ENCODE measurements at regions not wholly inside any gene's neighbourhood (a gene's known extent, or its start where the extent isn't known, plus 50 kb on each side); places are given as distances from the start of the nearest gene placed in this dataset.

DNA sequence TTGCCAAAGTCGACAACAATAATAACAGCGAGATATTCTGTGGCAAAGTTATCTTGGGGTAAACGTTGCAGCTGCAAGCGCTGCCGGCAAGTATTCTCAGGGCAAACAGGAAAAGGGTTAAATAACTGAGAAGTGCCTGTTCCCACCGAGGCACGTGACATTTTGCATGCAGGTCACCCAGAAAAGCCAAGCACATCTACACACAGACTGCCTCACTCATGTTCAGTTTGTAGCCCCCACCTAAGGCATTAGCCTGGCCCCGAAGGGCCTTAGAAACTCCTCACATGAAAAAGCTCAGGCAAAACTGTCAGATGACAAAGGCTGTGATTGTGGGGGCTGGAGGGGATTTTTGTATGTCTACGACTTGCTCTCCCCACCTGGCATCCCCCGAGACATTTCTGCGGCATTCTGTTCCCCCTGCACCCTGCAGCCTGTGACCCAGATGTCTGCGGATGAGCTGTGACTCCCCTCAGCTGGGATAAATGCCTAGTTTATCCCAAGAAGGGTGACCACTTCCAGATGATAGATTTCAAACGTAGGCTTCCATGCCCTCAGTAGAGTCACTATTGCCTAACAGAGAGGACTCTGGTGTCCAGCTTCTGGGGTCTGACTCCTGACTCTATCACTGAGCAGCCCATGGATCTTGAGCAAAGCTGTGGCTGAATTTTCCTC is 215.2 kb upstream of the SIX2 start:
- no peak for FAIRE-seq
- DNase-seq (ENCODE audit: extremely low spot score, insufficient read length, low read depth): no peak

DNA sequence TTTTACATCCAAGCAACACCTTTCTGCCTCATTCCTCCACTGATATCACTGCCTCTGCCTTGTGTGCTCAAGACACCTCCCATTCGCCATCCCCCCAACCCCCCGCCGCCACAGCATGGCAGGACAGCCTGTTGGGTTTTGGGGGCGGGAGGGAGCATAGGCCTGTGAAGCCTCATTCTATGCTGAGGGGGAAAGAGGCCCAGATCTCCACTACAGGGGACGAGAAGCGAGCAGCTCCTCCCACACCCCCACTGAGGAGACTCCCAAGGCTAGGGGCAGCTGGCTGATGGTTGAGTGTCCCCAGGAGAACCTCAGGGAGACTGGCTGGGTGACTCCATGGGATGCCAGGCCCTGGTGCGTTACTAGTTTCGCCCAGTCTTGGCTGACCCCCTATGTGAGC is 214.3 kb upstream of the SIX2 start:
- FAIRE-seq (no peak), DNase-seq (ENCODE audit: extremely low spot score, insufficient read length, low read depth) (no peak)

- no peak for DNase-seq (ENCODE audit: extremely low spot score, insufficient read length, low read depth)
These were observed 211.0 kb upstream of the SIX2 start for GRCh38 chr2:45220227-45220626.

GRCh38 chr2:45218931-45219339 is 209.7 kb upstream of the SIX2 start:
- DNase-seq (ENCODE audit: extremely low spot score, insufficient read length, low read depth) (no peak), FAIRE-seq (no peak)

More at GRCh38 chr2:45220227-45220626, 211.0 kb upstream of the SIX2 start:
- FAIRE-seq: no peak

GRCh38 chr2:45218297-45218696 is 209.0 kb upstream of the SIX2 start:
- FAIRE-seq (no peak), DNase-seq (ENCODE audit: extremely low spot score, insufficient read length, low read depth) (no peak)

GRCh38 chr2:45216118-45216517 is 206.9 kb upstream of the SIX2 start:
- FAIRE-seq (no peak), DNase-seq (ENCODE audit: extremely low spot score, insufficient read length, low read depth) (no peak)

DNA sequence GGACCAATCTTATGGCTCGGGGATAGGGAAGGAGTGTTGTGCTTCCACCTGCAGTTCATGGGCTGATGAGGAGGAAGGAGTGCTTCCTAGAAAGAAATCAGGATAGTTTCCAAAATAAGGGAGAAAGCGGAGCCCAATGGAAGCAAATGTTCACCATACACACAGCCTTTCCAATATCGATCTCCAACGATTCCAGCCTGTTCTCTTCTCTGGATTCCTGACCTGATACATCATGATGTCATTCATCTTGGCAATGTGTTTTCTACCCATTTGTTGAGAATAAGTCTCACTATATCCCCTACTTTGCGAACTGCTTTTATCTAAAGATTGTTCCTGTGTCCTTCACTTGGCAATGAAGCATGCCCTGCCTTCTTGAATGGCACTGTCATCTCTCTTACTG is 205.3 kb upstream of the SIX2 start:
- DNase-seq (ENCODE audit: extremely low spot score, insufficient read length, low read depth): no peak
- no peak for FAIRE-seq

DNA sequence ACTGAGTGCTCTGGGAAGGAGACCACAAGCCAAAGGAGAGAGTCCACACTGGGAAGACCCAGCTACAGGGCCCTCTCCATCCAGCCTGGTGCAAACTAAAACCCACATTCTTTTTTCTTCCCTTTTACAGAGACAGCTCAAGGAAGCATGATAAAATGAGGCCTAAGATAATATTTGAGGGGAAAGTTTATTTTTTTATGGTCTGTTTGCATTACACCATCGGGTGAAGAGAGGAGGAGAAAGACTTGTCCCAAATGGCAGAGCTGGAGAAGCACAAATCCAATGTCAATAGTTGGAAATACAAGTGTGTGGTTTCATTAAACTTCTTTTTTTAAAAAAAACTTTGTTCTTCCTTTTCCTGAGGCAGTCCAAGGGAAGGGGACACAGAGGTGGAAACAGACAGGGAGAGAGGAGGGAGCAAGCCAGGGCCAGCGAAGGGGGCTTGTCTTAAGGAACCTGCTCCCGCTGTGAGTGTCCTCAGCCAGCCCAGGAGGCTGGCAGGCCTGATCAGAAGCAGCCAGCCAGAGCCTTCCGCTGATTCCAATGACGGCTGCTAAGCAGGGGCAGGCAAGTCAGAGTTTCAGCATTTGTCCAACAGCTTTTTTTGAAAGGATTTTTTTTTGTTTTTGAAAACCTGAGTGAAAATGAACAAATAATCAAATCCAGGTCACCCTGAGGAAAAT is 203.8 kb upstream of the SIX2 start:
- FAIRE-seq (no peak), DNase-seq (ENCODE audit: extremely low spot score, insufficient read length, low read depth) (no peak)

DNA sequence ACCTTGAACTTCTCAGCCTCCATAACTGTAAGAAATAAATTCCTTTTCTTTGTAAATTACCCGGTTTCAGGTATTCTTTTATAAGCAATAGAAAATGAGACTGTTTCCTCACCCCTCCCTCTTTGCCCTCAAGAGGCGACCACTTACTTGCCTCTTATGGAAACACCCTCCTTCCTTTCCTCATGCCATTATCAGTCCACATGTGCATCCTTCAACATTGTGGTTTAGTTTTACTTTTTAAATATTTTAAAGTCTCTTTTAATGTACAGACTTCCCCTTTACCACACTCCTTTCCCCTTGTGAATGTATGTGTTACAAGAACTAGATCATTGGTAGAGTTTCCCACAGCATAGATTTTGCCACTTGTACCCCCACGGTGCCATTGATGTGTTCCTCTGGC is 202.4 kb upstream of the SIX2 start:
- FAIRE-seq (no peak), DNase-seq (ENCODE audit: extremely low spot score, insufficient read length, low read depth) (no peak)

- no peak for FAIRE-seq
- no peak for DNase-seq (ENCODE audit: extremely low spot score, insufficient read length, low read depth)
These were observed 201.4 kb upstream of the SIX2 start for GRCh38 chr2:45210462-45211195.

GRCh38 chr2:45209875-45210274 is 200.6 kb upstream of the SIX2 start:
- DNase-seq (ENCODE audit: extremely low spot score, insufficient read length, low read depth): no peak
- no peak for FAIRE-seq

DNA sequence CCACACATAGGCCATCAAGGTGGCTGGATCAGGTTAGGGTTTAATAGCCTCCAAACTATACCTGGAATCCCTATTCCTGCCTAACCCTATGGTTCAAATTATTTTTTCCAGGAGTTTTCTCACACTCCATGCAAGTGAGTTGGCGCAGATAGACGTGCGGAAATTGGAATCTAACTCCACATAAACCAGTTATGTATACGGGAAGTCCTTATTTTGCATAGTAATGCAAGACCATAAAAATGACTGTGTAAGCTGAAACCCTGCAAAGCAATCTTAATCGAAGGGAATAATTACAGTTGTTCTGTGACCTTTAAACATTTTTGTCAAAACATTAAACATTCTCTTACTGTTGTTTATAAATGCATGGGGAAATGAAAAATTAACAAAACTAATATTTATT is 200.1 kb upstream of the SIX2 start:
- no peak for DNase-seq (ENCODE audit: extremely low spot score, insufficient read length, low read depth)
- no peak for FAIRE-seq

DNA sequence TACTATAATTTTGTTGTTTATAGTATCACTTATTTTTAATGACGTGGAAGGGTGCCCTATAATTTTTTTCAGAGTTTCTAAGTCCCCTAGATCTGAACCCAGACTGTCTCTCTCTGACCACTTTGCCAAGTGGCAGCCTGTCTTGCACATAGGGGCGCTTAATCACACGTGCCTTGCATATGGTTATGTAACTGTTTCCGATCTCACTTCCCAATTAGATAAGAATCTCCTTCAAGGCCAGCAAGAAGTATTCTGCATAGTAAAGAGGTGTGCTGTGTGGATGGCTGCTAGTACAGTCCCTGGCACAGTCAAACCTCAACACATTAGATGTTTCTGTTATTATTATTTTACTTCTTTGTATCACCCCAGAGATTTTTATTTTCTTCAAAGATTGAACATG is 197.8 kb upstream of the SIX2 start:
- no peak for DNase-seq (ENCODE audit: extremely low spot score, insufficient read length, low read depth)
- FAIRE-seq: no peak

- DNase-seq (ENCODE audit: extremely low spot score, insufficient read length, low read depth) (no peak), FAIRE-seq (no peak)
These were observed 196.7 kb upstream of the SIX2 start for GRCh38 chr2:45205985-45206384.

- DNase-seq (ENCODE audit: extremely low spot score, insufficient read length, low read depth) (no peak), FAIRE-seq (no peak)
These were observed 196.2 kb upstream of the SIX2 start for GRCh38 chr2:45205480-45205879.

DNA sequence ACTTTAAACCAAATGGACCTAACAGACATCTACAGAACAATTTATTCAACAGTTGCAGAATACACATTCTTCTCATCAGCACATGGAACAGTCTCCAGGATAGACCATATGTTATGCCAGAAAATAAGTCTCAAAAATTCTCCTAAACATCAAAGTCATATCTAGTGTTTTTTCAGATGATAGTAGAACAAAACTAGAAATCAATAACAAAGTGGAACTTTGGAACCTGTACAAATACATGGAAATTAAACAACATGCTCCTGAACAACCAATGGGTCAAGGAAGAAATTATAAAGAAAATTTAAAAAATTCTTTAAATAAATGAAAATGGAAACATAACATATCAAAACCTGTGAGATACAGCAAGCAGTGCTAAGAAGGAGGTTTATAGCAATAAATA is 194.1 kb upstream of the SIX2 start:
- DNase-seq (ENCODE audit: extremely low spot score, insufficient read length, low read depth): no peak
- no peak for FAIRE-seq

DNA sequence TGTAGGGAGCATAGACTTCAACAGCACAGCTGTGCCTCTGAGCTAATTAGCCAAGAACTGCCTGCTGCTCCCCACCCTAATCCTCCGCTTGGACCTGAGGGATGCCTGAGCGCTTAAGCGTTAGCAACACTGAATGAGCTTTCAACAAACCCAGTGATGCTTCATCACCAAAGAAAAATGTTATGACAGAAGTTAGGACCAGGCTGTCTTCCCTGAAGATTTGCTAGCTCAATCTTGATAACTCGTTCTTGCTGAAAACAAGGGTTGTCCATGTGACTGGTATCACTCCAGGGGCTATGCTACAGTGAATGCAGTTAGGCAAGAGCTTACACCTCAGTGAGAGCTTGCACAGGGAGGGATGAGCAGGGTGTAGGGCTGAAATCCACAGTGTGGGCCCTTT is 190.7 kb upstream of the SIX2 start:
- no peak for FAIRE-seq
- no peak for DNase-seq (ENCODE audit: extremely low spot score, insufficient read length, low read depth)

- DNase-seq (ENCODE audit: extremely low spot score, insufficient read length, low read depth) (no peak), FAIRE-seq (no peak)
These were observed 186.7 kb upstream of the SIX2 start for GRCh38 chr2:45195916-45196315.

DNA sequence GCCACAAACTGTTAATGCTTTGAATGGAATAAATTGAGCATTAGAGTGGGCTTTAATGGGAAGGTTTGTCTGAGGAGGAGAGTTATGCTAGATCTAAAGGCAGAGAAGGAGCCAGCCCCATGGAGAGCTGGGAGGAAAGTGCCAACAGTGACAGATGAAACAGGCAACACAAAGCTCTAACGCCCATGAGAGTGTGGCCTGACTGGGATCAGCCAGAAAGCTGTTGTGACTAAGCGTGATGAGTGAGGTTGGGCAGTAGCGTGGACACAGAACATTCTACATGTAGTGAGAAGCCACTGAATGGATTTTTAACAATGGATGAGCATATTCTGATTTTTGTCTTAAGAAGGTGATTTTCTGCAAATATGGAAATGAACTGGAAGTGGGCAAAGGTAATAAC is 185.3 kb upstream of the SIX2 start:
- FAIRE-seq (no peak), DNase-seq (ENCODE audit: extremely low spot score, insufficient read length, low read depth) (no peak)

GRCh38 chr2:45193581-45193980 is 184.3 kb upstream of the SIX2 start:
- FAIRE-seq (no peak), DNase-seq (ENCODE audit: extremely low spot score, insufficient read length, low read depth) (no peak)

- FAIRE-seq (no peak), DNase-seq (ENCODE audit: extremely low spot score, insufficient read length, low read depth) (no peak)
These were observed 183.7 kb upstream of the SIX2 start for GRCh38 chr2:45192991-45193390.

Data from GM18507 (cell line).